H9 (cell line): ENCODE measurements at regions not wholly inside any gene's neighbourhood (a gene's known extent, or its start where the extent isn't known, plus 50 kb on each side); places are given as distances from the start of the nearest gene placed in this dataset.

Source experiments
- DNase-seq: peaks from one replicate; pipeline ENCODE4 v3.0.0-alpha.2; 2017
- H2AFZ ChIP-seq: one replicate; pipeline ENCODE4 v1.6.1; 2013; ENCODE audit warnings: mild to moderate bottlenecking, low read length, control low read depth, moderate library complexity
- H2AK5ac ChIP-seq: 2 replicates; pipeline ENCODE4 v1.6.1; 2013; ENCODE audit warnings: low read length, control low read depth, mixed read lengths; ENCODE audit not compliant: insufficient read length
- H2BK120ac ChIP-seq: one replicate; pipeline ENCODE4 v1.6.1; 2013; ENCODE audit warnings: low read depth, mild to moderate bottlenecking, low read length, control low read depth, inconsistent platforms; ENCODE audit not compliant: poor library complexity, severe bottlenecking
- H2BK12ac ChIP-seq: 2 replicates; pipeline ENCODE4 v1.6.1; 2013; ENCODE audit warnings: low read length, control low read depth, mixed read lengths, low read depth; ENCODE audit not compliant: insufficient read length
- H2BK15ac ChIP-seq: 2 replicates; pipeline ENCODE4 v1.6.1; 2013; ENCODE audit warnings: low read depth, low read length, control low read depth
- H2BK20ac ChIP-seq: one replicate; pipeline ENCODE4 v1.6.1; 2013; ENCODE audit warnings: low read depth, mild to moderate bottlenecking, low read length, control low read depth, inconsistent platforms; ENCODE audit not compliant: poor library complexity, severe bottlenecking
- H2BK5ac ChIP-seq: 2 replicates; pipeline ENCODE4 v1.6.1; 2013; ENCODE audit warnings: low read length, control low read depth, mixed read lengths; ENCODE audit not compliant: insufficient read length
- H3K14ac ChIP-seq: 2 replicates; pipeline ENCODE4 v1.6.1; 2013; ENCODE audit warnings: low read length, control low read depth; ENCODE audit not compliant: insufficient read depth
- H3K18ac ChIP-seq: 2 replicates; pipeline ENCODE4 v1.6.1; 2013; ENCODE audit warnings: low read depth, mild to moderate bottlenecking, mixed read lengths, low read length, control low read depth; ENCODE audit not compliant: insufficient read length
- H3K23ac ChIP-seq: 2 replicates; pipeline ENCODE4 v1.6.1; 2013; ENCODE audit warnings: low read length, control low read depth, mixed read lengths, low read depth; ENCODE audit not compliant: insufficient read length
- H3K23me2 ChIP-seq: 2 replicates; pipeline ENCODE4 v1.6.1; 2013; ENCODE audit warnings: low read depth, mild to moderate bottlenecking, mixed read lengths, low read length, control low read depth; ENCODE audit not compliant: insufficient read length, poor library complexity, severe bottlenecking
- H3K27ac ChIP-seq: 2 replicates; pipeline ENCODE4 v1.5.1; 2013; ENCODE audit warnings: low read length, control low read depth, mixed read lengths, low read depth; ENCODE audit not compliant: insufficient read length
- H3K27me3 ChIP-seq: 2 replicates; pipeline ENCODE4 v1.6.1; 2013; ENCODE audit warnings: low read length, control low read depth, inconsistent platforms; ENCODE audit not compliant: insufficient read depth
- H3K4ac ChIP-seq: 2 replicates; pipeline ENCODE4 v1.6.1; 2013; ENCODE audit warnings: low read depth, mild to moderate bottlenecking, control low read depth, inconsistent platforms, low read length, moderate library complexity
- H3K4me1 ChIP-seq: 2 replicates; pipeline ENCODE4 v1.6.1; 2013; ENCODE audit warnings: low read length, control low read depth, inconsistent platforms; ENCODE audit not compliant: insufficient read depth
- H3K4me2 ChIP-seq: 2 replicates; pipeline ENCODE4 v1.6.1; 2013; ENCODE audit warnings: low read length, control low read depth, mixed read lengths; ENCODE audit not compliant: insufficient read length, insufficient read depth
- H3K56ac ChIP-seq: 2 replicates; pipeline ENCODE4 v1.6.1; 2013; ENCODE audit warnings: low read depth, mild to moderate bottlenecking, mixed read lengths, low read length, control low read depth; ENCODE audit not compliant: insufficient read length
- H3K79me1 ChIP-seq: 2 replicates; pipeline ENCODE4 v1.6.1; 2013; ENCODE audit warnings: low read depth, mild to moderate bottlenecking, moderate library complexity, low read length, control low read depth, inconsistent platforms; ENCODE audit not compliant: insufficient read depth, poor library complexity, severe bottlenecking
- H3K79me2 ChIP-seq: 2 replicates; pipeline ENCODE4 v1.6.1; 2013; ENCODE audit warnings: low read length, control low read depth, inconsistent platforms; ENCODE audit not compliant: insufficient read depth
- H3K9ac ChIP-seq: 2 replicates; pipeline ENCODE4 v1.6.1; 2013; ENCODE audit warnings: low read length, control low read depth, mixed read lengths; ENCODE audit not compliant: insufficient read length; ENCODE audit errors: extremely low read depth
- H3K9me3 ChIP-seq: one replicate; pipeline ENCODE4 v1.6.1; 2013; ENCODE audit warnings: low read depth, low read length, inconsistent platforms; ENCODE audit not compliant: control insufficient read depth
- H3T11ph ChIP-seq: one replicate; pipeline ENCODE4 v1.6.1; 2013; ENCODE audit warnings: mild to moderate bottlenecking, low read length, control low read depth, inconsistent platforms
- H4K20me1 ChIP-seq: one replicate; pipeline ENCODE4 v1.6.1; 2013; ENCODE audit not compliant: control insufficient read depth, insufficient read length, insufficient read depth
- H4K5ac ChIP-seq: 2 replicates; pipeline ENCODE4 v1.6.1; 2013; ENCODE audit warnings: low read depth, mild to moderate bottlenecking, mixed read lengths, low read length, control low read depth; ENCODE audit not compliant: insufficient read length
- H4K8ac ChIP-seq: replicated peaks from 2 replicates; pipeline ENCODE4 v1.6.1; 2013; ENCODE audit warnings: low read length, control low read depth, mixed read lengths, low read depth; ENCODE audit not compliant: insufficient read length
- H4K91ac ChIP-seq: 2 replicates; pipeline ENCODE4 v1.6.1; 2013; ENCODE audit warnings: low read depth, mild to moderate bottlenecking, moderate library complexity, mixed read lengths, low read length, control low read depth; ENCODE audit not compliant: insufficient read length
- H3K27ac Mint-ChIP-seq, 3 experiments: 2 replicates in 2 of 3; 3 replicates in 1 of 3; pipeline ENCODE4 v1.8.0; 2020 to 2021; ENCODE audit warnings: mixed read lengths in 3 of 3, mild to moderate bottlenecking in 1 of 3, moderate library complexity in 1 of 3
- H3K27me3 Mint-ChIP-seq: 2 replicates; pipeline ENCODE4 v1.8.0; 2021; ENCODE audit warnings: low read depth, mild to moderate bottlenecking, moderate library complexity, mixed read lengths
- H3K36me3 Mint-ChIP-seq, 3 experiments: 2 replicates in 2 of 3; 3 replicates in 1 of 3; pipeline ENCODE4 v1.8.0; 2020 to 2021; ENCODE audit warnings: low read depth in 3 of 3, mixed read lengths in 3 of 3; ENCODE audit not compliant: insufficient read depth in 1 of 3
- H3K4me1 Mint-ChIP-seq, 2 experiments: 2 replicates each; pipeline ENCODE4 v1.8.0; 2020; ENCODE audit warnings: mixed read lengths in 2 of 2
- H3K4me3 Mint-ChIP-seq, 2 experiments: 2 replicates in 1 of 2; 3 replicates in 1 of 2; pipeline ENCODE4 v1.8.0; 2020 to 2021; ENCODE audit warnings: mild to moderate bottlenecking in 2 of 2, mixed read lengths in 2 of 2, moderate library complexity in 1 of 2
- H3K9me3 Mint-ChIP-seq, 2 experiments: 2 replicates in 1 of 2; 3 replicates in 1 of 2; pipeline ENCODE4 v1.8.0; 2020; ENCODE audit warnings: mild to moderate bottlenecking in 2 of 2, mixed read lengths in 2 of 2, moderate library complexity in 1 of 2
- CTCF ChIP-seq: fragments of 200-600 bp; sonication (generic); conservative IDR thresholded peaks from 3 replicates; pipeline ENCODE4 v1.8.0; 2021; ENCODE audit warnings: antibody characterized with exemption, mild to moderate bottlenecking
- WGBS: extraction: QIAGEN DNeasy Blood & Tissue Kit; methylation state at CpG from one replicate; pipeline ENCODE4 v1.1.7; 2013; ENCODE audit warnings: missing lambda C conversion rate, low lambda C conversion rate, mixed read lengths; ENCODE audit not compliant: insufficient read length; ENCODE audit errors: extremely low coverage; 5-methylcytosine and 5-hydroxymethylcytosine counted together

GRCh38 chr7:25594728-25595127, 366.4 kb upstream of the NPVF start:
- Histone ChIP-seq H4K8ac (no peak overlapping the region), H4K20me1 (no peaks in the 10 kb centered on the region), H3K56ac (no peak overlapping the region), H4K5ac (no peak overlapping the region), H2BK12ac (no peak overlapping the region), H3K79me1 (no peaks in the 10 kb centered on the region), H3K4me1 (no peaks in the 10 kb centered on the region), H2AK5ac (no peak overlapping the region), H4K91ac (no peak overlapping the region), H2BK120ac (no peak overlapping the region), H3K18ac (no peak overlapping the region), H3K27me3 (no peaks in the 10 kb centered on the region), H3K9me3 (no peaks in the 10 kb centered on the region), H2AFZ (no peak overlapping the region), H3K4ac (no peak overlapping the region), H2BK15ac (no peak overlapping the region), H3K4me2 (no peak overlapping the region), H3K14ac (no peak overlapping the region), H3K27ac (no peak overlapping the region), H3K23me2 (no peaks in the 10 kb centered on the region), H3K23ac (no peak overlapping the region), H3K9ac (no peak overlapping the region), H2BK5ac (no peak overlapping the region), H2BK20ac (no peak overlapping the region), H3T11ph (no peak overlapping the region), H3K79me2 (no peaks in the 10 kb centered on the region)
- H3K9me3 Mint-ChIP-seq, result no peaks in the 10 kb centered on the region
- no peak for TF ChIP-seq CTCF
- no peak overlapping the region for H3K4me3 Mint-ChIP-seq
- H3K36me3 Mint-ChIP-seq, result no peaks in the 10 kb centered on the region
- no peak for DNase-seq
- no CpG with 5 or more reads among the region's 2 CpGs for WGBS
- H3K27me3 Mint-ChIP-seq, result peaks cover 3% of the 10 kb centered on the region
- no peaks in the 10 kb centered on the region for H3K4me1 Mint-ChIP-seq
- no peak overlapping the region for H3K27ac Mint-ChIP-seq
